ENCODE measurements at regions not wholly inside any gene's neighbourhood (a gene's known extent, or its start where the extent isn't known, plus 50 kb on each side); places are given as distances from the start of the nearest gene placed in this dataset.
A peak's percentile ranks its signal among the peaks of the same experiment; 100 is the strongest.

- Histone ChIP-seq H3K9ac (ENCODE audit: insufficient read depth, low read length, poor library complexity, severe bottlenecking) (no peak overlapping the region), H3K79me2 (ENCODE audit: insufficient read depth, low read length) (no peaks in the 10 kb centered on the region), H3K36me3 (replicated peaks in 1 of 2; ENCODE audit: control insufficient read depth in 1 of 2, insufficient read depth in 2 of 2, low read length in 2 of 2) (no peaks in the 10 kb centered on the region), H4K20me1 (ENCODE audit: insufficient read depth, low read length) (no peaks in the 10 kb centered on the region), H2AFZ (ENCODE audit: insufficient read depth, low read depth, low read length, poor library complexity, severe bottlenecking) (no peak overlapping the region), H3K4me1 (ENCODE audit: control insufficient read depth in 1 of 2, insufficient read depth in 2 of 2, low read length in 2 of 2) (no peaks in the 10 kb centered on the region), H3K4me2 (replicated peaks; ENCODE audit: extremely low read depth, low read length, poor library complexity, severe bottlenecking) (no peak overlapping the region), H3K27ac (ENCODE audit: low read depth in 1 of 2, low read length in 2 of 2) (no peak overlapping the region), H3K9me3 (replicated peaks in 1 of 2; ENCODE audit: control insufficient read depth in 1 of 2, insufficient read depth in 1 of 2, low read length in 2 of 2) (no peaks in the 10 kb centered on the region), H3K4me3 (replicated peaks in 1 of 3; ENCODE audit: low read depth in 2 of 3, low read length in 3 of 3) (no peak overlapping the region), H3K27me3 (ENCODE audit: control insufficient read depth in 2 of 2, insufficient read depth in 2 of 2, low read length in 2 of 2) (no peaks in the 10 kb centered on the region)
- Mint-ChIP-seq H3K4me1 (no peaks in the 10 kb centered on the region), H3K27me3 (ENCODE audit: low read depth in 3 of 3) (peaks cover 0 to 2% (median 0%) of the 10 kb centered on the region in 3 donors), H3K36me3 (no peaks in the 10 kb centered on the region), H3K9me3 (peaks cover 0 to 5% (median 0%) of the 10 kb centered on the region in 7 donors), H3K27ac (no peak overlapping the region), H3K4me3 (no peak overlapping the region)
- no peak for TF ChIP-seq CTCF (IDR thresholded peaks at IDR 0.05)
- no peak for DNase-seq
- intact Hi-C loops (cut with micrococcal nuclease), result no loop called here
- WGBS (ENCODE audit: insufficient coverage), result 80% methylated on average over 2 of the region's 7 CpGs
Measured at GRCh38 chr11:36803084-36803483, 205.0 kb upstream of the RAG2 start.

DNA sequence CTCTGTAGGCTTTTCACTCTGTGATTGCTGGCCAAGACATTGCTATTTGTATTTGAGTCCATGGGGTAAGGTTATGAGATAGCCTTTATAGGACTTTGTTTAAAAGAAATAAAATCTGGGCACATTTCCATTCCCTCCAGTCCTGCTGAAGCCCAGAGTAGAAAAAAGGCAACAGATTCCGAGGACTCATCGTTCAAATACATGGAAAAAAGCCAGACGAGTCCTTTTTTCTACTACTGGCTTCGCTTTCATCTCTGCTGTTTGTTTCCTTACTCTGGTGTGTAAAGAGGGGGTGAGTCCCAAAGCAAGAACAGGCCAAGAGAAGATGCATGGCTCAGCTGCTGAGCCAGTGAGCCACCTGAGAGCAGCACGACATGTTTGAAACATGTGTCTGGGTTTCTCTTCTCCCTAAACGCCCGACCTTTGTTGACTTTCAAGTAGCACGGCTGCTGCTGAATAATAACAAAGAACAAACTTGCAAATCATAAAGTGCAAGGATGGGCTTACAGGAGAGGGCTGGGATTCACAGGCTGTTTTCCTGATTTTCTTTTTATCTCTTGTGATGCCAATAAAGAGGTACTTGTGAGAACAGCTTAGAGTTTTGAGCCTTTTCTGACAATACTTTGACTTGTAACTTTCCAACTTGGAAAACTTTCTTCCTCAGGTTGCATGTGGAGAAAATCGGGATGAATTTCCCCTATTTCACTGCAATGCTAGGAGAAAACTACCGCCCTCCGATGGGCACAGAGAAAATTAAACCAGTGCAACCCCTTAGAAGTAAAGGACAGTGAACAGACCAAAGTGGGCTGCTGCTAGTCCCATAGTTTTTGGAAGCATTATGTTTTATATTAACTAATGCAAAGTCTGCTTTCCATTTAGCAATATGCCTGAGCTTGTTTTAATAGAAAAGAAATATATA, 195.2 kb upstream of the RAG2 start:
- Histone ChIP-seq H3K4me3 (replicated peaks in 1 of 3; ENCODE audit: low read depth in 2 of 3, low read length in 3 of 3) (no peak overlapping the region), H4K20me1 (ENCODE audit: insufficient read depth, low read length) (no peaks in the 10 kb centered on the region), H3K27me3 (ENCODE audit: control insufficient read depth in 2 of 2, insufficient read depth in 2 of 2, low read length in 2 of 2) (peaks cover 9 to 13% of the 10 kb centered on the region in 2 donors), H3K27ac (ENCODE audit: low read depth in 1 of 2, low read length in 2 of 2) (no peak overlapping the region), H3K9me3 (replicated peaks in 1 of 2; ENCODE audit: control insufficient read depth in 1 of 2, insufficient read depth in 1 of 2, low read length in 2 of 2) (no peaks in the 10 kb centered on the region), H3K9ac (ENCODE audit: insufficient read depth, low read length, poor library complexity, severe bottlenecking) (no peak overlapping the region), H3K36me3 (replicated peaks in 1 of 2; ENCODE audit: control insufficient read depth in 1 of 2, insufficient read depth in 2 of 2, low read length in 2 of 2) (no peaks in the 10 kb centered on the region), H3K4me2 (replicated peaks; ENCODE audit: extremely low read depth, low read length, poor library complexity, severe bottlenecking) (no peak overlapping the region), H2AFZ (ENCODE audit: insufficient read depth, low read depth, low read length, poor library complexity, severe bottlenecking) (no peak overlapping the region), H3K79me2 (ENCODE audit: insufficient read depth, low read length) (no peaks in the 10 kb centered on the region), H3K4me1 (ENCODE audit: control insufficient read depth in 1 of 2, insufficient read depth in 2 of 2, low read length in 2 of 2) (no peaks in the 10 kb centered on the region)
- H3K4me1 Mint-ChIP-seq, result no peaks in the 10 kb centered on the region
- no peaks in the 10 kb centered on the region for H3K36me3 Mint-ChIP-seq
- peaks cover 2 to 6% (median 6%) of the 10 kb centered on the region in 3 donors for H3K27me3 Mint-ChIP-seq (ENCODE audit: low read depth in 3 of 3)
- intact Hi-C loops (cut with micrococcal nuclease), result no loop called here
- no peak for DNase-seq
- H3K4me3 Mint-ChIP-seq, result peak overlapping the region in 1 of 2 donors; percentile 35
- 50% methylated on average over 6 of the region's 11 CpGs for WGBS (ENCODE audit: insufficient coverage)
- no peak overlapping the region for H3K27ac Mint-ChIP-seq
- H3K9me3 Mint-ChIP-seq, result peaks cover 0 to 5% (median 0%) of the 10 kb centered on the region in 7 donors
- no peak for TF ChIP-seq CTCF (IDR thresholded peaks at IDR 0.05)
